Muscle of leg (tissue), 3 donors: ENCODE measurements at regions not wholly inside any gene's neighbourhood (a gene's known extent, or its start where the extent isn't known, plus 50 kb on each side); places are given as distances from the start of the nearest gene placed in this dataset.

Source experiments
- DNase-seq: peaks from one replicate; pipeline ENCODE4 v3.0.0; 2013
- H3K27ac ChIP-seq: one replicate; pipeline ENCODE4 v1.5.1; 2013; ENCODE audit warnings: mild to moderate bottlenecking, low read length, control low read depth
- H3K27me3 ChIP-seq: one replicate; pipeline ENCODE4 v1.6.1; 2013; ENCODE audit warnings: low read length; ENCODE audit not compliant: control insufficient read depth, insufficient read depth
- H3K36me3 ChIP-seq: one replicate; pipeline ENCODE4 v1.6.1; 2013; ENCODE audit warnings: low read length; ENCODE audit not compliant: control insufficient read depth, insufficient read depth
- H3K4me1 ChIP-seq: one replicate; pipeline ENCODE4 v1.6.1; 2013; ENCODE audit warnings: low read length; ENCODE audit not compliant: control insufficient read depth, insufficient read depth
- H3K4me3 ChIP-seq: one replicate; pipeline ENCODE4 v1.5.1; 2013; ENCODE audit warnings: low read length, control low read depth
- H3K9me3 ChIP-seq: replicated peaks from 2 replicates; pipeline ENCODE4 v1.6.1; 2013; ENCODE audit warnings: low read depth, low read length; ENCODE audit not compliant: control insufficient read depth
- WGBS: methylation state at CpG from one replicate; pipeline ENCODE4 v1.1.5; 2013; ENCODE audit warnings: missing lambda C conversion rate; ENCODE audit not compliant: insufficient coverage; 5-methylcytosine and 5-hydroxymethylcytosine counted together

GRCh38 chr2:120476141-120476540 is 130.2 kb downstream of the INHBB start:
- peaks cover 14% of the 10 kb centered on the region for H3K4me1 ChIP-seq
- H3K9me3 ChIP-seq: peaks cover 5% of the 10 kb centered on the region
- DNase-seq: no peak
- H3K4me3 ChIP-seq: no peak overlapping the region
- H3K36me3 ChIP-seq: no peaks in the 10 kb centered on the region
- peaks cover 2% of the 10 kb centered on the region for H3K27me3 ChIP-seq
- no peak overlapping the region for H3K27ac ChIP-seq
- 83% methylated on average over 2 of the region's 7 CpGs for WGBS

- H3K4me1 ChIP-seq: peaks cover 10% of the 10 kb centered on the region
- 82% methylated on average over 3 of the region's 3 CpGs for WGBS
Observed at GRCh38 chr2:120477198-120477597, 131.3 kb downstream of the INHBB start.

GRCh38 chr2:120477831-120478481 is 132.0 kb downstream of the INHBB start:
- H3K27me3 ChIP-seq: no peaks in the 10 kb centered on the region
- no peak overlapping the region for H3K27ac ChIP-seq
- no peaks in the 10 kb centered on the region for H3K9me3 ChIP-seq
- 64% methylated on average over 2 of the region's 6 CpGs for WGBS
- no peak overlapping the region for H3K4me3 ChIP-seq
- H3K36me3 ChIP-seq: no peaks in the 10 kb centered on the region
- H3K4me1 ChIP-seq: peaks cover 10% of the 10 kb centered on the region
- no peak for DNase-seq

More at GRCh38 chr2:120477198-120477597, 131.3 kb downstream of the INHBB start:
- Histone ChIP-seq H3K9me3 (peaks cover under 1% of the 10 kb centered on the region), H3K27ac (no peak overlapping the region), H3K36me3 (no peaks in the 10 kb centered on the region), H3K27me3 (peaks cover under 1% of the 10 kb centered on the region), H3K4me3 (no peak overlapping the region)
- no peak for DNase-seq

GRCh38 chr2:120480346-120480902 is 134.5 kb downstream of the INHBB start:
- peaks cover 10% of the 10 kb centered on the region for H3K4me1 ChIP-seq
- no peak for DNase-seq
- H3K9me3 ChIP-seq: no peaks in the 10 kb centered on the region
- H3K36me3 ChIP-seq: no peaks in the 10 kb centered on the region
- H3K27ac ChIP-seq: no peak overlapping the region
- 51% methylated on average over 8 of the region's 9 CpGs for WGBS
- H3K4me3 ChIP-seq: no peak overlapping the region
- H3K27me3 ChIP-seq: peaks cover 7% of the 10 kb centered on the region

GRCh38 chr2:120480903-120481445 is 135.0 kb downstream of the INHBB start:
- Histone ChIP-seq H3K36me3 (no peaks in the 10 kb centered on the region), H3K4me1 (peaks cover 10% of the 10 kb centered on the region), H3K27ac (no peak overlapping the region), H3K27me3 (peaks cover 9% of the 10 kb centered on the region), H3K9me3 (no peaks in the 10 kb centered on the region), H3K4me3 (no peak overlapping the region)
- 98% methylated on average over 4 of the region's 5 CpGs for WGBS
- no peak for DNase-seq

GRCh38 chr2:120481446-120482194 is 135.7 kb downstream of the INHBB start:
- no peak overlapping the region for H3K27ac ChIP-seq
- H3K4me1 ChIP-seq: peaks cover 10% of the 10 kb centered on the region
- H3K9me3 ChIP-seq: no peaks in the 10 kb centered on the region
- peaks cover 9% of the 10 kb centered on the region for H3K27me3 ChIP-seq
- WGBS: 84% methylated on average over 13 of the region's 17 CpGs
- H3K4me3 ChIP-seq: no peak overlapping the region
- H3K36me3 ChIP-seq: no peaks in the 10 kb centered on the region
- DNase-seq: no peak

GRCh38 chr2:120482334-120482733 is 136.4 kb downstream of the INHBB start:
- Histone ChIP-seq H3K27ac (no peak overlapping the region), H3K9me3 (no peaks in the 10 kb centered on the region), H3K4me3 (no peak overlapping the region), H3K36me3 (no peaks in the 10 kb centered on the region), H3K4me1 (peaks cover 10% of the 10 kb centered on the region), H3K27me3 (peaks cover 9% of the 10 kb centered on the region)
- DNase-seq: no peak
- WGBS: 90% methylated on average over 5 of the region's 9 CpGs

- no peak for DNase-seq
- no peaks in the 10 kb centered on the region for H3K36me3 ChIP-seq
- H3K9me3 ChIP-seq: no peaks in the 10 kb centered on the region
- WGBS: 86% methylated on average over 5 of the region's 5 CpGs
- H3K4me1 ChIP-seq: peaks cover 2% of the 10 kb centered on the region
- no peak overlapping the region for H3K27ac ChIP-seq
- H3K27me3 ChIP-seq: peaks cover 9% of the 10 kb centered on the region
- H3K4me3 ChIP-seq: no peak overlapping the region
Observed at GRCh38 chr2:120483355-120483754, 137.4 kb downstream of the INHBB start.

GRCh38 chr2:120485096-120485495 is 139.2 kb downstream of the INHBB start:
- 81% methylated on average over 7 of the region's 7 CpGs for WGBS
- DNase-seq: no peak
- Histone ChIP-seq H3K27ac (no peak overlapping the region), H3K27me3 (peaks cover 14% of the 10 kb centered on the region), H3K4me3 (no peak overlapping the region), H3K9me3 (no peaks in the 10 kb centered on the region), H3K36me3 (no peaks in the 10 kb centered on the region), H3K4me1 (peaks cover 11% of the 10 kb centered on the region)

GRCh38 chr2:120486441-120486840 is 140.5 kb downstream of the INHBB start:
- WGBS: 58% methylated on average over 7 of the region's 8 CpGs
- Histone ChIP-seq H3K9me3 (no peaks in the 10 kb centered on the region), H3K27ac (no peak overlapping the region)

More at GRCh38 chr2:120486441-120486840, 140.5 kb downstream of the INHBB start:
- Histone ChIP-seq H3K4me3 (no peak overlapping the region), H3K4me1 (peaks cover 9% of the 10 kb centered on the region), H3K27me3 (peaks cover 18% of the 10 kb centered on the region), H3K36me3 (no peaks in the 10 kb centered on the region)
- no peak for DNase-seq
